Kidney epithelial cell (primary cell): ENCODE measurements at regions not wholly inside any gene's neighbourhood (a gene's known extent, or its start where the extent isn't known, plus 50 kb on each side); places are given as distances from the start of the nearest gene placed in this dataset.

Experiments used
- DNase-seq: peaks from one replicate; pipeline ENCODE4 v3.0.0-alpha.2; 2010; ENCODE audit warnings: low read depth
- H3K27me3 ChIP-seq: 2 replicates; pipeline ENCODE4 v1.6.0; 2011; ENCODE audit warnings: low read length; ENCODE audit not compliant: control insufficient read depth, insufficient read depth
- H3K36me3 ChIP-seq: 2 replicates; pipeline ENCODE4 v1.5.1; 2011; ENCODE audit warnings: low read length; ENCODE audit not compliant: control insufficient read depth, insufficient read depth
- H3K4me3 ChIP-seq: 2 replicates; pipeline ENCODE4 v1.5.1; 2011; ENCODE audit warnings: low read depth, mild to moderate bottlenecking, control low read depth, low read length
- CTCF ChIP-seq: IDR thresholded peaks from 2 replicates; pipeline ENCODE4 v1.5.1; 2011; ENCODE audit warnings: mild to moderate bottlenecking, moderate library complexity, low read length, control low read depth, inconsistent platforms; ENCODE audit not compliant: insufficient read depth, poor library complexity, severe bottlenecking

GRCh38 chr3:22228705-22229104 is 477.7 kb upstream of the ZNF385D start:
- H3K27me3 ChIP-seq = no peaks in the 10 kb centered on the region
- no peaks in the 10 kb centered on the region for H3K36me3 ChIP-seq
- H3K4me3 ChIP-seq = no peak overlapping the region
- no peak for DNase-seq
- TF ChIP-seq CTCF = no peak

DNA sequence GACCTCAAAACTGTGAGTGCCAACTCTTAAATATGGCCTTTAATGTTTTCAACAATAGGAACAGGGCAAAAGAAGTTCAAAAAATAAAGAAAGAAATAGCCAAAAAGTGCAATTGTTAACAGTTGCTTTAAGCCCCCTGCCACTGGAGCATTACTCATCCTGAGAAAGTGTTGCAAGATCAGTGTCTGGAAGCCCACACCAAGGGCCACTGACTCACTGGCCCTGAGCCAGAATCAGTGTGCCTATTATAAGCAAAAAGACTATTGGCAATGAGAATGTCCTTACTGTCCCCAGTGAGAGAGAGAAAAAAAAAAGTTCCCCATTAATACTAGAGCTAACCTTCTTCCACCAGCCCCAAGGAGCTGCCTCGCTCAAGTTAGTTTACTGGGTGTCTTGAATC is 480.1 kb upstream of the ZNF385D start:
- Histone ChIP-seq H3K27me3 (no peaks in the 10 kb centered on the region), H3K36me3 (no peaks in the 10 kb centered on the region), H3K4me3 (no peak overlapping the region)
- no peak for TF ChIP-seq CTCF
- peak; percentile 21 for DNase-seq

DNA sequence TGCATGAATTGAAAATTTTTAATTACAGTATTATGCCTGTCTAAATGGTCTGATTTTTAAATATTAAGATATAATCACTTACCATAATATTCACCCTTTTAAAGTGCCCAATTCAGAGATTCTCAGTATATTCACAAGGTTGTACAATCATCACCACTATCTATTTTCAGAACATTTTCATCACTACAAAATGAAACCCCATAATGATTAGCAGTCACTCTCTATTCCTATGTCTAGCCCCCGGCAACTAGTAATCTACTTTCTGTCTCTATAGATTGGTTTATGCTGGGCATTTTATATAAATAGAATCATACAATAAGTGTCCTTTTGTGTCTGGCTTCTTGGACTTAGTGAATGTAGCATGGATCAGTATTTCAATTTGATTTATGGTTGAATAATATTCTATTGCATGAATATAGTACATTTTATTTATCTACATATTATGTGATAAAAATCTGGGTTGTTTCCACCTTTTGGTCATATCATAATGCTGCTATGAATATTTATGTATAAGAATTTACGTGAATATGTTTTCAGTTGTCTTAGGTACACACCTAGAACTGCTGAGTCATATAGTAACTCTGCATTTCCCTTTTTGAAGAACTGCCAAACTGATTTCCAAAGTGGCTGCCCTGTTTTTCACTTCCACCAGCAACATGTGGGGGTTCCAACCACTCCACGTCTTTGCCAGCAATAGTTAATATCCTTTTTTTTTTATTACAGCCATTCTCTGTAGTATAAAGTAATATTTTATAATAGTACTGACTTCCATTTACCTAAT is 485.7 kb upstream of the ZNF385D start:
- H3K36me3 ChIP-seq = no peaks in the 10 kb centered on the region
- TF ChIP-seq CTCF = no peak
- no peak for DNase-seq
- no peak overlapping the region for H3K4me3 ChIP-seq
- H3K27me3 ChIP-seq = no peaks in the 10 kb centered on the region

GRCh38 chr3:22239011-22239410 is 488.0 kb upstream of the ZNF385D start:
- Histone ChIP-seq H3K36me3 (no peaks in the 10 kb centered on the region), H3K27me3 (no peaks in the 10 kb centered on the region), H3K4me3 (no peak overlapping the region)
- no peak for TF ChIP-seq CTCF
- DNase-seq = no peak

- no peaks in the 10 kb centered on the region for H3K27me3 ChIP-seq
- no peak for DNase-seq
- no peak overlapping the region for H3K4me3 ChIP-seq
- H3K36me3 ChIP-seq = no peaks in the 10 kb centered on the region
- TF ChIP-seq CTCF = no peak
Observed at GRCh38 chr3:22241110-22241509, 490.1 kb upstream of the ZNF385D start.
